ENCODE measurements at regions not wholly inside any gene's neighbourhood (a gene's known extent, or its start where the extent isn't known, plus 50 kb on each side); places are given as distances from the start of the nearest gene placed in this dataset.

DNA sequence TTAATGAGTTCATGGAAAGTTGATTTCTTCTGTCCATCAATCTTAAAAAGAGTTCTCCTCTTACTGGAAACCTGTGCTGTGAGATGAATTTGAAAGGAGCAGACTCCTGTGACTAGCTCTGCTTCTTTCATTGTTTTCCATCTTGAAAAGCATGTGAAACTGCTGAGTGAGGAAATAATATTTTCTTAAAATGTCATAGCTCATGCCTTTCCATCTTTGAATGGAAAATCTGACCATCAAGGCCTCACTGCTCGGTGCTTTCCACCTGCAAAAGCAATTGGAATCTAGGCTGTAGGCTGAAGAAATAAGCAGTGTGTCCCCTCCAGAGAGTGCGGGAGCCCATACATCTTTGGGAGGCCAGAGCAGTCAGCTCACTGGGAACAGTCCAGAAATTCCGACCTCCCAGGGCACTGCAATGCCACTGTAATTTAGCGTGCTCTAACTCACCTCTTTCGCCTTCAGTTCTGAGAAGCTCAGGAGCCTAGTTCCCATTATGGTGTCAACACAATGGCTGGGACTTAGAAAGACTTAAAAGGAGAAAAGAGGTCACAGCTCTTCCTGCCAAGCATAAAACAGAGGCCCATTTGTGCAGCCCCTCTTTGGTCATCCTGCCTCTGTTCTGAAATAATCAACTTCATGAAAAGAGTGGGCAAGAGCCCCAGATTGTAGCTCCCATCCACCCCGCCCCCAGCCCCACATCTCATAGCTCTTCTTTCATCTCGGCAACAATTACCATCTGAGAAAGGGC is 50.4 kb upstream of the F3 start:
- no peaks in the 10 kb centered on the region for H3K9me3 ChIP-seq (ENCODE audit: control insufficient read depth, insufficient read depth, low read depth, low read length)
- no peak overlapping the region for H3K27ac ChIP-seq (ENCODE audit: extremely low read depth, low read depth, low read length)
- H3K4me1 ChIP-seq (ENCODE audit: control insufficient read depth, insufficient read depth, low read length), result no peaks in the 10 kb centered on the region
- no peaks in the 10 kb centered on the region for H3K36me3 ChIP-seq (ENCODE audit: control insufficient read depth in 2 of 2, insufficient read depth in 1 of 2, low read length in 2 of 2)
- CTCF ChIA-PET, result interaction anchor here (0.5 to 1.5 kb wide), 2 partner anchors 37 to 78 kb away, joined by 3 to 7 read pairs; no protein-coding TSS in a partner anchor
- no peak overlapping the region for H3K4me3 ChIP-seq (ENCODE audit: low read depth, low read length)
- TF ChIP-seq ZNF248 (tag by site-specific recombination; IDR thresholded peaks at IDR 0.05) (no peak), ZNF654 (tag by site-specific recombination; IDR thresholded peaks at IDR 0.05; ENCODE audit: low read depth) (no peak), ZSCAN4 (tag by site-specific recombination; IDR thresholded peaks at IDR 0.05) (no peak), SP7 (tag by site-specific recombination; IDR thresholded peaks at IDR 0.05) (no peak), ZNF404 (tag by site-specific recombination; IDR thresholded peaks at IDR 0.05) (no peak), ZNF626 (tag by site-specific recombination; IDR thresholded peaks at IDR 0.05) (no peak), RBAK (tag by site-specific recombination; IDR thresholded peaks at IDR 0.05) (no peak), PRDM2 (tag by site-specific recombination; IDR thresholded peaks at IDR 0.05; ENCODE audit: borderline replicate concordance) (no peak), WT1 (tag by site-specific recombination; IDR thresholded peaks at IDR 0.05) (no peak), GLIS2 (tag by site-specific recombination; IDR thresholded peaks at IDR 0.05) (no peak), ZFP3 (tag by site-specific recombination; IDR thresholded peaks at IDR 0.05; ENCODE audit: low read depth) (no peak), ZNF112 (tag by site-specific recombination; IDR thresholded peaks at IDR 0.05) (no peak), ZSCAN23 (tag by site-specific recombination; IDR thresholded peaks at IDR 0.05) (no peak), ZNF596 (tag by site-specific recombination; IDR thresholded peaks at IDR 0.05) (no peak)
- TF ChIP-seq, protein P1, sequence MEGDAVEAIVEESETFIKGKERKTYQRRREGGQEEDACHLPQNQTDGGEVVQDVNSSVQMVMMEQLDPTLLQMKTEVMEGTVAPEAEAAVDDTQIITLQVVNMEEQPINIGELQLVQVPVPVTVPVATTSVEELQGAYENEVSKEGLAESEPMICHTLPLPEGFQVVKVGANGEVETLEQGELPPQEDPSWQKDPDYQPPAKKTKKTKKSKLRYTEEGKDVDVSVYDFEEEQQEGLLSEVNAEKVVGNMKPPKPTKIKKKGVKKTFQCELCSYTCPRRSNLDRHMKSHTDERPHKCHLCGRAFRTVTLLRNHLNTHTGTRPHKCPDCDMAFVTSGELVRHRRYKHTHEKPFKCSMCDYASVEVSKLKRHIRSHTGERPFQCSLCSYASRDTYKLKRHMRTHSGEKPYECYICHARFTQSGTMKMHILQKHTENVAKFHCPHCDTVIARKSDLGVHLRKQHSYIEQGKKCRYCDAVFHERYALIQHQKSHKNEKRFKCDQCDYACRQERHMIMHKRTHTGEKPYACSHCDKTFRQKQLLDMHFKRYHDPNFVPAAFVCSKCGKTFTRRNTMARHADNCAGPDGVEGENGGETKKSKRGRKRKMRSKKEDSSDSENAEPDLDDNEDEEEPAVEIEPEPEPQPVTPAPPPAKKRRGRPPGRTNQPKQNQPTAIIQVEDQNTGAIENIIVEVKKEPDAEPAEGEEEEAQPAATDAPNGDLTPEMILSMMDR (tag by site-specific recombination; IDR thresholded peaks at IDR 0.05), result no peak
- TF ChIP-seq, protein P2, sequence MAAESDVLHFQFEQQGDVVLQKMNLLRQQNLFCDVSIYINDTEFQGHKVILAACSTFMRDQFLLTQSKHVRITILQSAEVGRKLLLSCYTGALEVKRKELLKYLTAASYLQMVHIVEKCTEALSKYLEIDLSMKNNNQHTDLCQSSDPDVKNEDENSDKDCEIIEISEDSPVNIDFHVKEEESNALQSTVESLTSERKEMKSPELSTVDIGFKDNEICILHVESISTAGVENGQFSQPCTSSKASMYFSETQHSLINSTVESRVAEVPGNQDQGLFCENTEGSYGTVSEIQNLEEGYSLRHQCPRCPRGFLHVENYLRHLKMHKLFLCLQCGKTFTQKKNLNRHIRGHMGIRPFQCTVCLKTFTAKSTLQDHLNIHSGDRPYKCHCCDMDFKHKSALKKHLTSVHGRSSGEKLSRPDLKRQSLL (tag by site-specific recombination; IDR thresholded peaks at IDR 0.05), result no peak
- TF ChIP-seq, protein P3, sequence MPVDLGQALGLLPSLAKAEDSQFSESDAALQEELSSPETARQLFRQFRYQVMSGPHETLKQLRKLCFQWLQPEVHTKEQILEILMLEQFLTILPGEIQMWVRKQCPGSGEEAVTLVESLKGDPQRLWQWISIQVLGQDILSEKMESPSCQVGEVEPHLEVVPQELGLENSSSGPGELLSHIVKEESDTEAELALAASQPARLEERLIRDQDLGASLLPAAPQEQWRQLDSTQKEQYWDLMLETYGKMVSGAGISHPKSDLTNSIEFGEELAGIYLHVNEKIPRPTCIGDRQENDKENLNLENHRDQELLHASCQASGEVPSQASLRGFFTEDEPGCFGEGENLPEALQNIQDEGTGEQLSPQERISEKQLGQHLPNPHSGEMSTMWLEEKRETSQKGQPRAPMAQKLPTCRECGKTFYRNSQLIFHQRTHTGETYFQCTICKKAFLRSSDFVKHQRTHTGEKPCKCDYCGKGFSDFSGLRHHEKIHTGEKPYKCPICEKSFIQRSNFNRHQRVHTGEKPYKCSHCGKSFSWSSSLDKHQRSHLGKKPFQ (tag by site-specific recombination; IDR thresholded peaks at IDR 0.05), result no peak
- TF ChIP-seq, protein P4, sequence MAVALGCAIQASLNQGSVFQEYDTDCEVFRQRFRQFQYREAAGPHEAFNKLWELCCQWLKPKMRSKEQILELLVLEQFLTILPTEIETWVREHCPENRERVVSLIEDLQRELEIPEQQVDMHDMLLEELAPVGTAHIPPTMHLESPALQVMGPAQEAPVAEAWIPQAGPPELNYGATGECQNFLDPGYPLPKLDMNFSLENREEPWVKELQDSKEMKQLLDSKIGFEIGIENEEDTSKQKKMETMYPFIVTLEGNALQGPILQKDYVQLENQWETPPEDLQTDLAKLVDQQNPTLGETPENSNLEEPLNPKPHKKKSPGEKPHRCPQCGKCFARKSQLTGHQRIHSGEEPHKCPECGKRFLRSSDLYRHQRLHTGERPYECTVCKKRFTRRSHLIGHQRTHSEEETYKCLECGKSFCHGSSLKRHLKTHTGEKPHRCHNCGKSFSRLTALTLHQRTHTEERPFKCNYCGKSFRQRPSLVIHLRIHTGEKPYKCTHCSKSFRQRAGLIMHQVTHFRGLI (tag by site-specific recombination; IDR thresholded peaks at IDR 0.05), result no peak
- POLR2A ChIA-PET, result no interaction called here
